CD4-positive, alpha-beta T cell treated with Interleukin-12 subunit alpha and Interleukin-12 subunit beta, for 1 hour (primary cell): ENCODE measurements at regions not wholly inside any gene's neighbourhood (a gene's known extent, or its start where the extent isn't known, plus 50 kb on each side); places are given as distances from the start of the nearest gene placed in this dataset.
"Not testable (repeated sequence)": the region's sequence is repeated elsewhere in the genome, so short reads cannot be mapped to it uniquely, and the experiment has no call there.

Experiments used
- DNase-seq: peaks from one replicate; pipeline ENCODE4 v3.0.0-alpha.2; 2020

DNA sequence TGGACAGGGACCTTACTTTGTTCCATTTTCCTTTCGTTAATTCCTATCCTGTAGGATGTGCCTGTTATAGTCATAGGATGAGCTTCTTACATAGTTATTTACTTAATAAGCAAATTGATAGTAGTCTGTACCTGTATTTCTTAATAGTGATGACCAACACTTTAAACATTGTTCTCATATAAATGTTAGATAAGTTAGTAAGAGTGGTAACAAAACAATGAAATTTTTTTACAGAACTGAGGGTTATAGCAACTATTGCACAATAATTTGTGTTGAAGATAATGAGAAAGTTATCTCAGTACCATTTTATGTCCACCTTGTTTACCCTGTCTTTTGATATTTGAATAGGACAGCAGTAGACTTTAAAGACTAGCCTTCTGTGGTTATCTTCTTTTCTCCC is 162.9 kb upstream of the ELL2 start:
- DNase-seq: no peak

DNA sequence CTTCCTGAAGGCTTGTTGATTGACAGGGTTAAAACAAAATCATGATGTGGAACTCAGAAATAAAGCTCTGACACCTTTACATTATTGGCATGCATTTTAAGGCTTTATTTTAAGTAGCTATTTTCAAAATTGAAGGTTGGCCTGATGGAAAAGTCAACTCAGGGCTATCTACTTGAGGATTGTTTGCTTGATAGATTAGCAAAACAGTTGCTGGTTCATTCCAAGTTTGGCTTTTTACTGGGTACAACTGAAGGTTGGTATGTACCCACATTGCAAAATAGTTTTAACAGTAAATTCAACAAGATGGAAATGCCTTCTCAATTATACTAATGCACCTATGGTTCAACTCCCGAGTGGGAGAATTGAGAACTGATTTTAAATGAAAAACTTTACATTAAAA is 161.8 kb upstream of the ELL2 start:
- DNase-seq: no peak

DNA sequence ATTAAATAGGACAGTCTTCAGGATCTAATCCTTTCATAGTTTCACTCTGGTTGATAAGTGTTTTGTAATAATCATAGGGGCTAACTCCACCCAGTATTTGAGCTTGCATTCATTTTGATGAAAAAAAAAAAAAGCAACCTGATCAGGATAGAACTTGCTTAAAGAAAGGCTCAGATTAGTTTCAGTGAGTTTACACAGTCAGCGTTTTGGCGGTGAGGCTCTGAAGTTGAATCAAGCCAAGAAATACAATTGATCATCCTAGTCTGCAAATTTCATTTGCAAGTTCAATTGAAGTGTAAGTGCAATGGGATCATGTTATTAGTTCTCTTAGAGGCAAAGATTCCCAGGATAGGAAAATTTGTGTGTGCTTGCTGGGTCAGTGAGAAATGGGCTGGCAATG is 159.7 kb upstream of the ELL2 start:
- DNase-seq: no peak

DNA sequence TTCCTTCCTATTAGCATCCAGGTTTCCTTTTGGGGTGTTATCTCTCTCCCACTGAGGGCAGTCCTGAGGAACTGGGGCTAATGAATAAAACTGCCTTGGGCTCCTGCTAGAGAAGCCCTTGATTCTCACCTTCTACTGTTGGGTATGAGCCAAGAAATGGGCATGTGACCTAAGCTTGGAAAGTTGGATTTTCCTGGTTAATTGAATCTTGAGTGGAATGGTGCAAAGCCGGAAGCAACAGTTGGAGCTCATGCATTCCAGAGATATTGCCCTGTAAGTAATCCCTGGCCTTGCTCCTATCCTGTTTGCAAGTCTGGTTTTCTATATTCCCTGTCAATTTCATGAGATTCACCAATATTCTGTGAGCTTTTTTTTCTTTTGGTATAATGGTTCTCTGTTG is 158.5 kb upstream of the ELL2 start:
- DNase-seq: no peak

DNA sequence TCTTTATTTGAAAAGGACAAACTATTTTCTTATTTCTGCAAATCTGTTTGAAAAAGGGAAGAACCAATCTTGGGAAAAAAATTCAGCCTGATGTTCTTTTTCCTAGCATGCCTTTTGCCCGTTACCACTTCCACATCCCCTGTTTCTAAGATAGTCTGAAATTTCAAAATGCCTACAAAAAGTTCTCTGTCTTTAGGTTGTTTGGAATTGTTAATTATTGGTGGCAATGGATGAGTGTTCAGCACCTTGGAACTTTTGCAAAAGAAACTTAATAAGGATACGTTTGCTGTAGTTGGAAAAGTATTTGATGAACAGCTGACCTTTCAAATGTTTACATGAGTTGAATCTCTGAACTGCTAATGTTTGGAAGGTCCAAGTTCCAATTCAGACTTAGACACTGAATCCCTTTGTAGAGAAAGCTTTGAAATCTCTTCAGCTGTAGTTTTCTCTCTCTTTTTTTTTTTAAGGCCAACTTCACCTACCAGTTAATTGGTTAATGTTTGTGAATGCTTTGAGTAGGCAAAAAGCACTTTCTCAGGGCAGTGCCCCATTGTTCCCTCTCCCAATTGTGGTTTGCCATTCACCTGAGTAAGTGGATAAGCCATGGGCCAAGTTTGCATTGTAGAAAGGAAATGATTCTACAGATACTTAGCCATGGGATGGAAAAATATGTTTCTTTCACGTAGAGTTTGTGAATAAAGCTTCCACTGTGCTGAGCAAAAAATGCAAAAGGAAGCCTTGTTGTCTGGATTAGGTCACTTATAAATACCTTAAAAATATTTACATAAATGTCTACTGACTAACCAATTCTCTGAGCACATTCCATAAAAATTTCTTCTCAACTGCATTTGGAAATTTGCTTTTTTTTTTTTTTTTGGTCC is 156.4 kb upstream of the ELL2 start:
- no peak for DNase-seq

DNA sequence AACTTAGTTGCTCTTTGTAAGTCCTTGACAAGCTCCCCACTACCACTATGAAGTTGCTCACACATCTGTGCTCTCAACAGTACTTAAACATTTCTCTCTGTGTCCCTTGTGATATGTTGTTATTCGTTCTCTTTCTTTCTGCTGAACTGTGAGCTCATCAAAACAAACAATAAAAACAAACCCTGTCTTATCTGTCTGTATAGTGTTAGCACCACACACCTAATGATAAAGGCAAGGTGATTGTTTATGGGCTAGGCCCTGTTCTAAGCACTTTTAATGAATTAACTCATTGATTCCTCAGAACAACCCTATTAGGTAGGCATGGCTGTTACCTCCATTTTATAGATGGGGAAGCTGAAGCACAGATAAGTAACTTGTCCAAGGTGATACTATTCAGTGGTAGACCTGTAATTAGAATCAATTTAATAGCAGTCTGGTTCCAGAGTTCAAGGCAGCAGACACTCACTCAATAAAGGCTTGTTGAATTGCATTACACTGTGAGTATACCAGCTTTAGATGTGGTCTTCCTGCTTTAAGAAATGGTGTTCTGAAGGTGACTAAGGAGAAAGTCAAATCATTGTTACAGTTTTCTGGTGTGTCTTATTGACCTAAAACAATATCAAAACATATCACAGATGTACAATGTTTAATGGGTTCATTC is 153.6 kb upstream of the ELL2 start:
- DNase-seq: no peak

DNA sequence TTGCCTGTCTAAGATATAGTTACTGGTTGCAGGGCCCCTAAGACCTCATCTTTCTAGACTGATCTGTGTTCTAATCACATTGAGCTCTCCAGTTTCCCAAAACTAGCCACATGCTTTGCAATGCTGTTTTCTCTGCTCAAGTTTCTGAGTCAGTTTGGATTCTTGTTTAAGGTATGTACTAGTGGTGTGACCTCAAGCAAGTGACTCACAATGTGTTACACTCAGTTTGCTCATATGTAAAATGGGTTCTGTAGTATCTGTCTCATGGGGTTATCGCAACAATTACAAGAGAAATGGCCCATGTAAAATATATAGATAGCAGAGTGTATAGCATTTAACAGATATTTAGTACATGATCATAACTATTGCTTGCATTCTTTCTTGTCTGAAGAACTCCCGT is 153.1 kb upstream of the ELL2 start:
- DNase-seq: no peak

DNA sequence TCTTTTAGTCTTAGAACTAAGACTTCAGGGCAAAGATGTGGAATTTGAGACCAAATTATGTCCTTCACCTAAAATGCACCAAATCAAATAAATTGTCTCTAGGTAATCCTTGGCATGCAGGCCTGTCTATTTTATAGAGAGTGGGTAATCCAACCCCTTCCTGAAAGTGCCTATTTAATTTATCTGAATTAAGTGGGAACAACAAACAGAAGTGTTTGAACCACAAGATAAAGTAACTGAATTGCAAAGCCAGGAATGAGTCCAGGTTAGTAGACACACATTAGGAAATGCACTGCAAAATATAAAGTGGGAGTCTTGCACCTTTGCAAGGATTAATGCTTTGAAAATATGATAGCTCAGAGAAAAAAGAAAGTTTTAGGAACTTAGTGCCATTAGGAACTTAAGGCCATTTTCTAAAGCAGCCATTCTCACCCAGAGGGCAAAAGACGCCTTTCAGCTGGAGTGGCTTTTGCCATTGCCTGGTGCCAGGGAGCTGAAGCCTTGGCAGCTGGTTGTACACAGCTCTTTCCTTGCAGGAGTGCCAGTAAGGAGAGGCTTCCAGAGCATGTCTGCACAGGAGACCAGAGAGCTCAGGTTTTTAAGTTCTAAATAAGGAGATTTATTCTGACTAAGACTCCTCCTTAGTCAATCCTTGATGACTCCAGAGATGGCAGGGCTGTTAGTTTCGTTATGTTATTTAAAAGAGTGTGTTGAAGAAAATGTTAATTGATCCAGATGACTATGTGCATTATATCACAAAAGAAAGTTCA is 151.7 kb upstream of the ELL2 start:
- DNase-seq: no peak

DNA sequence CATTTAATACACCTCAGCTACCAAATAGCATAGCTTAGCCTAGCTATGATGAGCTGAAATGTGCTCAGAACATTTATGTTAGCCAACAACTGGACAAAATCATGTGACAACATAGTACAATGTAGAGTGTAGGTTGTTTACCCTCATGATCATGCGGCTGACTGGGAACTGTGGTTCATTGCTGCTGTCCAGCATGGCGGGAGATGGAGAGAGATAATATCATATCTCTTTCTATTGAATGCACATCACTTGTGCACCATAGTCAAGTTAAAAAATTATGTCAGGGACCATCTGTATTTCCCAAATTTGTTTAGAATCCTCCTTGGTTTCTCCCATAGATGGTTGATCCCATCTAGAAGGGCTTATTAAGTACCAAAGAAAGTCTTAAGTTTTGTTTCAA is 151.1 kb upstream of the ELL2 start:
- no peak for DNase-seq

DNA sequence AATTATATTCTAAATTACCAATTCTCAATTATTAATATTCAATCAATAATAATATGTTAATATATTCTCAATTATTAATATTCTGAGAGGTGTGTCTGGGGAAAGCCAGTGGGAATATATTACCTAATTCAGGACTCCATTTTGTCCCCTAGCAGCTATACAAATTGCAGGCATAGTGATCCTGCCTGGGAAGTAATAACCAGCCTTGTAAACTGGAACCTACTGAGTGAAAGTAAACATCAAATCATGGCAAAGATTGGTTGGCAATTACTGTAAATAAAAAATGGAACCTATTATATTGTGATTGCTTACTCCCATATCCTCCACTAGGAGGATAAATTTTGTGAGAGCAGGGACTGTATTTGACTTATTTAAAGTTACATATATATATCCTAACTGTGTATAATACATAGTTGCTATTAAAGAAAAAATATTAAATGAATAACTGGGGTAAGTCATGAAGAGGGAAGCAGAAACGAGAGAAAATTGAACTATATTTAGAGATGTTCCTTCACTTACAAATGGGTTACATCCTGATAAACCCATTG is 150.5 kb upstream of the ELL2 start:
- DNase-seq: no peak

DNA sequence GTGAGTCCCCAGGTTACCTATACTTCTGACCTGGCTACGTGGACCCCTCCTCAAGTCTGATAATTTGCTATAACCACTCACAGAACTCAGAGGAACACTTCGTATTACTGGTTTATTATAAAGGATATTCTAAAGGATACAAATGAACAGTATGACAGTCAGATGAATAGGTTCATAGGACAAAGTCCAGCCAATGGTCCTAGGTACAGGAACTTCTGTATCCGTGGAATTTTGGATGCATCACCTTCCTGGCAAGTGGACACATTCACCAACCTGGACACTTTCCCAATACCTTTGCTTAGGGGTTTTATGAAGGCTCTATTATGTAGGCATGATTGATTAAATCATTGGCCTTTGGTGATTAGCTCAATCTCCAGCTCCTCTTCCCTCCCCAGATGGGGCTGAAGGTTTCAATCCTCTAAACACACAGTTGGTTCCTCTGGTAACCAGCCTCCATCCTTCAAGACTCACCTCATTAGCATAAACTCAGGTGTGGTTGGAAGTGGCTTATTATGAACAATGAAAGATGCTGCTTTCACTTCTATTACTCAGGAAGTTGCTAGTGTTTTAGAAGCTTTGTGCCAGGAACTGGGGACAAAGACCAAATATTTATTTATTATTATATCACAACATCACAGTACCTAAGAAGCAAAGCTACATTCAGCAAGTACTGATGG is 149.6 kb upstream of the ELL2 start:
- DNase-seq: no peak

DNA sequence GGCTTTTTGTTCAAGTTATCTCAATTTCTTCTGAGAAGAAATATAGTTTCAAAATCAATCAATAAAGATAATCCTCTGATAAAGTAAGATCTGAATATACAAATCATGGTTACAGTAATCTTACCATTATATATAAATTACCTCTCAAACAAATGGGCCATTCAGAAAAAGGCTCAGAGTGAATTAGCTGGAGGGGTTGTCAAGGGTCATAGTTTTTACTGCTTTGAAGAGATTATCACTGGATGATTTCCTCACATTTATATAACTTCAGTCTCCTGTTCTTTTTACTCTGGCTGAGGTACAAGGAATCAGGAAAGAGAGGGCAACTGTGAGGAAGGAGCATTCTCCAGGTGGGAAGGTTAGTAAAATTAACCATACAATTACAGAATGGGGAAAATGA is 148.6 kb upstream of the ELL2 start:
- DNase-seq: no peak

DNA sequence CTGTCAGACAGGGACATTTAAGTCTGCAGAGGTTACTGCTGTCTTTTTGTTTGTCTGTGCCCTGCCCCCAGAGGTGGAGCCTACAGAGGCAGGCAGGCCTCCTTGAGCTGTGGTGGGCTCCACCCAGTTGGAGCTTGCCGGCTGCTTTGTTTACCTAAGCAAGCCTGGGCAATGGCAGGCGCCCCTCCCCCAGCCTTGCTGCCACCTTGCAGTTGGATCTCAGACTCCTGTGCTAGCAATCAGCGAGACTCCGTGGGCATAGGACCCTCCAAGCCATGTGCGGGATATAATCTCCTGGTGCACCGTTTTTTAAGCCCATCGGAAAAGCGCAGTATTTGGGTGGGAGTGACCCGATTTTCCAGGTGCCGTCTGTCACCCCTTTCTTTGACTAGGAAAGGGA is 147.0 kb upstream of the ELL2 start:
- DNase-seq: not testable (repeated sequence)

DNA sequence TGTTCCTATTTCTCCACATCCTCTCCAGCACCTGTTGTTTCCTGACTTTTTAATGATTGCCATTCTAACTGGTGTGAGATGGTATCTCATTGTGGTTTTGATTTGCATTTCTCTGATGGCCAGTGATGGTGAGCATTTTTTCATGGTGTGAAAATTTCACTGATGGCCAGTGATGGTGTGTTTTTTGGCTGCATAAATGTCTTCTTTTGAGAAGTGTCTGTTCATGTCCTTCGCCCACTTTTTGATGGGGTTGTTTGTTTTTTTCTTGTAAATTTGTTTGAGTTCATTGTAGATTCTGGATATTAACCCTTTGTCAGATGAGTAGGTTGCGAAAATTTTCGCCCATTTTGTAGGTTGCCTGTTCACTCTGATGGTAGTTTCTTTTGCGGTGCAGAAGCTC is 142.2 kb upstream of the ELL2 start:
- DNase-seq: not testable (repeated sequence)

DNA sequence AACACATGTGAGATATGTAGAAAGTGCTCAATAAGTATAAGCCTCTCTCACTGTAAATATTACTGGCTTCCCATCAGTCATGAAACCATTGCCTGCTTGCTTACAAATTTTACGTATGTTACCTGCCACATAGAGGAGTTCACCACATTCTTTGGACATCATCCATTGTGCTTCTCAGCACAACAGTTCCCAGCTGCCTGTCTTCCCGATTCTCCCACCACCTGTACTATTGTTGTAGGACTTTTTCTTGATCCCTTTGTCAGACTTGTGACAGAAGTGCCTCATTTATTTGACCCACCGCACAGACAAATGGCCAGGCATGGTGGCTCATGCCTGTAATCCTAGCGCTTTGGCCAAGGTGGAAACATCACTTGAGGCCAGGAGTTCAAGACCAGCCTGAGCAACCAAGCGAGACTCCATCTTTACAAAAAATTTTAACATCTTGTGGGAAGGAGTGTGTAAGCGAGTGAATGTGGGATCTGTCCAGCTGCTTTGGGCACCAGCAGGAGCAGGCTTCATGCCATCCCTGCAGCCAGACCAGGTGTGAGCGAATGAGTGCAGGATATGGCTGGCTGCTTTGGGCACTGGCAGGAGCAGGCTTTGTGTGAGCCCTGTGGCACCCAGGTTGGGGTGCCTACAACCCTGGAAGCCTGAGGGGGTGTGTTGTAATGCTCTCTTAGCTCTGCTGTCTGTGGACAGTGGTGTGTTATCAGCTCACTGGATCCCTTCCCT is 139.9 kb upstream of the ELL2 start:
- no peak for DNase-seq

DNA sequence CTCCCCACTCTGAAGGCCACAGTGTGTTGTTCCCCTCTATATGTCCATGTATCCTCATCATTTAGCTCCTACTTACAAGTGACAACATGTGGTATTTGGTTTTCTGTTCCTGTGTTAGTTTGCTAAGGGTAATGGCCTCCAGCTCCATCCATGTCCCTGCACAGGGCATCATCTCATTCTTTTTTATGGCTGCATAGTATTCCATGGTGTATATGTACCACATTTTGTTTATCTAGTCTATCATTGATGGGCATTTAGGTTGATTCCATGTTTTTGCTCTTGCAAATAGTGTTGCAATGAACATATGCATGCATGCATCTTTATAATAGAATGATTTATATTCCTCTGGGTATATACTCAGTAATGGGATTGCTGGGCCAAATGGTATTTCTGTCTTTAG is 135.8 kb upstream of the ELL2 start:
- not testable (repeated sequence) for DNase-seq

DNA sequence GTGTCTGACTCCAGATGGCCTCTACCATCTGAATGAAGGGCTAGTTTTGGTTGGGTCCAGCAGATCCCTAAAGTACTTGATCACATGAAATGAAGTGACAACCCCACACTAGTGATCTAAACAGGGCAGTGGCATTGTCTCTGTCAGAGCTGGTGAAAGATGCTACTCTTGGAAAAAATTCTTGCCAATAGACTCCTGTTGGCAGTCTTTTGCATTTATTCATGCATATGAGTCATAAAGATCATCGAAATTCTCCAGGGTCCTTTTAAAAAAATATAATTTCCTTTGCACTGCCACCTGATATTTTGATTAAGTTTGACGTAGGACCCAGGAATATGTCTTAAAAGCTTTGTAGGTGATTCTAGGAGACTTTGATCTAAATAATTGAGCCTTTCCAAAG is 135.1 kb upstream of the ELL2 start:
- DNase-seq: no peak

DNA sequence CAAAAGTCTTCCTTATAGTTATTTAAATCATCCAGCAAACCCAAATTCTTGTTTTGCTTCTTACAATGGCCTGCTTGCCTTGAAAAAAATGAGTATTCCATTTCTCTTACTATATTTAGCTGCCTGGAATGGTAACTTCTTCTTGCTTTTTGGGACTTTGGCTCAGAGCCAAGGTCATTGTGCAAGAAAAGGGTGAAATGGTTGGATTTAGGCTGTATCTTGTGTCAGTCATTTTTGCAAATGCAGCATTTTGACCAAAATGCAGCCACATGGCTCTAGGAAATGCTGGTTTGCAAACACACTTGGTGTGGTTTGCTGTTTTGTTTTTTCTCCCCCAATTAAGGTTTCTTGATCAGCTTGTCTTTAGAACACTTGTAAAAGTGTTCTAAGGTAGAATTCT is 133.3 kb upstream of the ELL2 start:
- DNase-seq: no peak

DNA sequence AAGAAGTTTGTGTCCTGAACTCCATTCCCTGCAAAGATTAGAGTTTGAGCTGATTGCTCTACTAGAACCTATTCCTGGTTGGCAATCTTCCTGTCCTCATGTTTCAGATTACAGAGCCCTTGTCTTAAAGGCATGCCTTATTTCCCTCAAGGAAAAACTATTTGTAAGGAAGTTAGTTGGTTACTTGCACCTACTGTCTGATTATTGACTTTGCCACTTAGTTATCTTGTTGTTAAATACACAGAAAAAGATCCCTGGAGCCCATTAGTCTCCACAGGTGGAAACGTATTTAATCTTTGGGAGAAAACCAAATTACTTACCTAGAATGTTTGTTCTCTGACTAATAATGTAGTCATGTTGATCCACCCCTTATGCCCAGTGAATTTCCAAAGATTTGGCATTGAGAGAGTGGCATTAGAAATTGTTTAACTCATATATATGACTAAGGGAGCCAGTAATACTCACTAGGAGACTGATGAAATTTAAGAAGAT is 132.3 kb upstream of the ELL2 start:
- no peak for DNase-seq

DNA sequence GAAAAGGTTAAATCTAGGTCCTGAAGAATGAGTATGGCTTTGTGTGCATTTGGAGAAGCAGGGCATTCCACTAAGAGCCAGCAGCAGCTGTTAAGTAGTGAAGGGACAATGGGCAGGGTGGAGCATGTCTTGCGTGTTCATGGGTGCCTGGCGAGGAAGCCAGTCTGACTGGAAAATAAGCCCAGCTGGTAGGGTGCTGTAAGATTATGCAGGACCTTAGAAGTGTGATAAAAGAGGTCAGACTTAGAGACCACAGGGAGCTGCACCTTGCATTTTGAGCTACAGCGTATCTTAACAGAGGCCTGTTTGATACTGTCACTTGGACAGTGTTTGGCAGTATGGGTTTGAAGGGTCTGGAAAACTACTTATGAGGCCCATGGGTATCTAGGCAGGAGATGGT is 131.7 kb upstream of the ELL2 start:
- no peak for DNase-seq

DNA sequence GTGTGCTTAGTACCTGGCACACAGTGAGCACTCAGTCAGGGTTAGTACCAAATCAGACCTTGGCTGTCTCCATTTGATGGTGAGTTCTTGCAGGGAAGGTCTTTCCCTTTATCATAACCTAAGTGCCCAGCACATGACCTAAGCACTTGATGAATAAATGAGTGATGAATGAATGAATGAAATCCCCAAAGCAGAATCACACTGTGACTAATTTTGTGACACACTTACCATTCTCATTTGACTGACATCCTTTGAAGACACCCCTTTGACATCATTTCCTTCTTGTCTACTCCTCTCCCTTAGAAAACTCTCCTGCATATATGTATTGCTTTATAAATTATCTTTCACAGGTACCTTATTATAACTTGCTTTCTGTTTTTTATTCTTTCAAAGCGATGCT is 130.2 kb upstream of the ELL2 start:
- no peak for DNase-seq

DNA sequence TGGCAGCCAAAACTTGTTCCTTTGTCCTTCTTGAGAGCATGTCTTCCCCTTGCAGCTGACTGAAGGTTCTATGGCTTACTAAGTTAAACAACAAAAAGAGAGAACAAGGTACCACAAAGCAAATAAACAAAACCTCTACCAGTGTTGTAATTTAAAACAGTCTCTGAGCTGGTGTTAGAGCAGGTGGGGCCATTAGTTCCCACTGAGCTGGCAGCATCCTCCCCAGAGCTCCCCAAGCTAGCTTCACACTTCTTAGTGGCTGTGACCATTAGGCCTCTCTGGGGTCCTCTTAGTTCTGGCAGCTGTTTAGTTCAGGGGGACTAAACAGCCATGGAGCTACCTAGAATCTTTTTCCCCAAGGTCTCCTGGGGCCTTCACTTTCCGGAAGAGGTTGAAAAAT is 128.6 kb upstream of the ELL2 start:
- DNase-seq: no peak
